GM23338 (cell line): ENCODE measurements at regions not wholly inside any gene's neighbourhood (a gene's known extent, or its start where the extent isn't known, plus 50 kb on each side); places are given as distances from the start of the nearest gene placed in this dataset.

ENCODE experiments used
- ATAC-seq: fragments of 200-7000 bp; cut with Tn5 transposase; 3 replicates; pipeline ENCODE4 v1.9.1; 2020
- DNase-seq: peaks from one replicate; pipeline ENCODE4 v3.0.0-alpha.2; 2015; ENCODE audit warnings: low spot score
- H2AFZ ChIP-seq: fragments of 200-600 bp; sonication (generic); 2 replicates; pipeline ENCODE4 v1.8.0; 2016; ENCODE audit warnings: antibody characterized with exemption, mild to moderate bottlenecking, moderate library complexity
- H3F3A ChIP-seq: fragments of 200-600 bp; sonication (generic); replicated peaks from 2 replicates; pipeline ENCODE4 v1.8.0; 2017; ENCODE audit warnings: antibody characterized with exemption, mixed run types, low read depth
- H3K27ac ChIP-seq: fragments of 200-600 bp; sonication (generic); 2 replicates; pipeline ENCODE4 v1.6.1; 2016; ENCODE audit warnings: low read depth
- H3K27me3 ChIP-seq: fragments of 200-600 bp; sonication (generic); 2 replicates; pipeline ENCODE4 v1.8.0; 2016; ENCODE audit warnings: mild to moderate bottlenecking, mixed run types, moderate library complexity; ENCODE audit not compliant: insufficient read depth
- H3K36me3 ChIP-seq: fragments of 200-600 bp; sonication (generic); 2 replicates; pipeline ENCODE4 v1.8.0; 2016; ENCODE audit warnings: mild to moderate bottlenecking; ENCODE audit not compliant: insufficient read depth
- H3K4me1 ChIP-seq: fragments of 200-600 bp; sonication (generic); 2 replicates; pipeline ENCODE4 v1.8.0; 2016; ENCODE audit warnings: mild to moderate bottlenecking, moderate library complexity; ENCODE audit not compliant: insufficient read depth
- H3K4me2 ChIP-seq: fragments of 200-600 bp; sonication (generic); 2 replicates; pipeline ENCODE4 v1.7.1; 2017; ENCODE audit warnings: mixed run types
- H3K4me3 ChIP-seq: fragments of 200-600 bp; sonication (generic); 2 replicates; pipeline ENCODE4 v1.6.1; 2016; ENCODE audit warnings: mixed run types
- H3K79me2 ChIP-seq: fragments of 200-600 bp; sonication (generic); replicated peaks from 2 replicates; pipeline ENCODE4 v1.8.0; 2017; ENCODE audit warnings: mild to moderate bottlenecking; ENCODE audit not compliant: insufficient read depth
- H3K9me2 ChIP-seq: fragments of 200-600 bp; sonication (generic); 2 replicates; pipeline ENCODE4 v1.8.0; 2017; ENCODE audit not compliant: insufficient read depth
- H4K20me1 ChIP-seq: fragments of 200-600 bp; sonication (generic); replicated peaks from 2 replicates; pipeline ENCODE4 v1.8.0; 2017; ENCODE audit warnings: mild to moderate bottlenecking; ENCODE audit not compliant: insufficient read depth
- H3K27ac Mint-ChIP-seq: 2 replicates; pipeline ENCODE4 v1.8.0; 2020; ENCODE audit warnings: inconsistent platforms, mild to moderate bottlenecking, moderate library complexity, mixed read lengths
- H3K27me3 Mint-ChIP-seq: 3 replicates; pipeline ENCODE4 v1.8.0; 2022; ENCODE audit warnings: low read depth, mild to moderate bottlenecking, moderate library complexity, mixed read lengths, inconsistent platforms; ENCODE audit not compliant: insufficient read depth, poor library complexity
- H3K36me3 Mint-ChIP-seq: 3 replicates; pipeline ENCODE4 v1.8.0; 2021; ENCODE audit warnings: low read depth, mild to moderate bottlenecking, inconsistent platforms, moderate library complexity, mixed read lengths
- H3K4me1 Mint-ChIP-seq: 3 replicates; pipeline ENCODE4 v1.8.0; 2020; ENCODE audit warnings: mild to moderate bottlenecking, inconsistent platforms, mixed read lengths
- H3K4me3 Mint-ChIP-seq: 3 replicates; pipeline ENCODE4 v1.8.0; 2021; ENCODE audit warnings: moderate library complexity, mild to moderate bottlenecking, inconsistent platforms, mixed read lengths
- H3K9me3 Mint-ChIP-seq: 3 replicates; pipeline ENCODE4 v1.8.0; 2020; ENCODE audit warnings: moderate library complexity, mild to moderate bottlenecking, inconsistent platforms, mixed read lengths
- CREB1 ChIP-seq: fragments of 250-450 bp; sonication (Bioruptor Pico); IDR thresholded peaks from 2 replicates; pipeline ENCODE4 v1.5.0; 2020; ENCODE audit warnings: low read depth, mild to moderate bottlenecking, moderate library complexity
- CTCF ChIP-seq, 2 experiments: fragments of 200-600 bp in 1 of 2; sonication (generic) in 1 of 2; conservative IDR thresholded peaks; 2 replicates each; pipeline versions ENCODE4 v1.5.1 to v1.6.1; 2016 to 2017; ENCODE audit warnings: antibody characterized with exemption in 2 of 2, low read depth in 2 of 2, mild to moderate bottlenecking in 2 of 2, moderate library complexity in 1 of 2
- ETS1 ChIP-seq: IDR thresholded peaks from 2 replicates; pipeline ENCODE4 v1.6.1; 2016; ENCODE audit warnings: antibody characterized with exemption
- EZH2 ChIP-seq: fragments of 200-600 bp; sonication (generic); IDR thresholded peaks from one replicate; pipeline ENCODE4 v1.8.0; 2017; ENCODE audit warnings: antibody characterized with exemption, mild to moderate bottlenecking, low read depth; ENCODE audit not compliant: unreplicated experiment
- EZH2phosphoT487 ChIP-seq: fragments of 200-600 bp; sonication (generic); IDR thresholded peaks from one replicate; pipeline ENCODE4 v1.8.1; 2018; ENCODE audit warnings: antibody characterized with exemption; ENCODE audit not compliant: unreplicated experiment
- JUNB ChIP-seq: IDR thresholded peaks from one replicate; pipeline ENCODE4 v1.6.1; 2016; ENCODE audit warnings: antibody characterized with exemption; ENCODE audit not compliant: unreplicated experiment
- POLR2AphosphoS5 ChIP-seq: IDR thresholded peaks from 2 replicates; pipeline ENCODE4 v1.6.1; 2016; ENCODE audit warnings: antibody characterized with exemption, low read depth
- REST ChIP-seq: IDR thresholded peaks from one replicate; pipeline ENCODE4 v1.6.1; 2018; ENCODE audit warnings: antibody characterized with exemption; ENCODE audit not compliant: unreplicated experiment
- STAT1 ChIP-seq: IDR thresholded peaks from one replicate; pipeline ENCODE4 v1.6.1; 2016; ENCODE audit warnings: antibody characterized with exemption; ENCODE audit not compliant: unreplicated experiment
- ZNF114 ChIP-seq: fragments of 250-450 bp; sonication (Bioruptor Pico); IDR thresholded peaks from 2 replicates; pipeline ENCODE4 v1.5.0; 2020; ENCODE audit warnings: mild to moderate bottlenecking, moderate library complexity
- ZNF331 ChIP-seq: fragments of 250-450 bp; sonication (Bioruptor Pico); IDR thresholded peaks from 2 replicates; pipeline ENCODE4 v1.5.0; 2020; ENCODE audit warnings: low read depth, mild to moderate bottlenecking, moderate library complexity
- ZNF462 ChIP-seq: fragments of 250-450 bp; sonication (Bioruptor Pico); IDR thresholded peaks from 2 replicates; pipeline ENCODE4 v1.5.0; 2020; ENCODE audit warnings: mild to moderate bottlenecking, moderate library complexity

- H3K4me3 ChIP-seq: no peak overlapping the region
- ATAC-seq: no peak
- no peaks in the 10 kb centered on the region for H3K9me2 ChIP-seq
- Mint-ChIP-seq H3K36me3 (no peaks in the 10 kb centered on the region), H3K4me3 (no peak overlapping the region), H3K4me1 (no peaks in the 10 kb centered on the region), H3K27ac (no peak overlapping the region), H3K27me3 (no peaks in the 10 kb centered on the region), H3K9me3 (no peaks in the 10 kb centered on the region)
- H3F3A ChIP-seq: no peaks in the 10 kb centered on the region
- no peaks in the 10 kb centered on the region for H3K36me3 ChIP-seq
- H3K27me3 ChIP-seq: no peaks in the 10 kb centered on the region
- H4K20me1 ChIP-seq: no peaks in the 10 kb centered on the region
- no peak for DNase-seq
- H3K27ac ChIP-seq: no peak overlapping the region
- no peak overlapping the region for H2AFZ ChIP-seq
- no peak overlapping the region for H3K4me2 ChIP-seq
- no peaks in the 10 kb centered on the region for H3K4me1 ChIP-seq
- TF ChIP-seq REST (no peak), STAT1 (no peak), CTCF (conservative IDR thresholded peaks at IDR 0.05; ENCODE audit: low read depth in 2 of 2) (no peak), ZNF462 (CRISPR knock-in tag) (no peak), ZNF331 (CRISPR knock-in tag) (no peak), CREB1 (no peak), ETS1 (no peak), ZNF114 (no peak), JUNB (no peak), EZH2phosphoT487 (no peak), POLR2AphosphoS5 (no peak), EZH2 (no peak)
- H3K79me2 ChIP-seq: no peaks in the 10 kb centered on the region
Measured at GRCh38 chr2:139170406-139170805, 390.2 kb upstream of the NXPH2 start.
